Nephron progenitor cell (in vitro differentiated cells): ENCODE measurements at regions not wholly inside any gene's neighbourhood (a gene's known extent, or its start where the extent isn't known, plus 50 kb on each side); places are given as distances from the start of the nearest gene placed in this dataset.
"Not testable (repeated sequence)": the region's sequence is repeated elsewhere in the genome, so short reads cannot be mapped to it uniquely, and the experiment has no call there.

Source experiments
- DNase-seq: peaks from one replicate; pipeline ENCODE4 v3.0.0; 2021
- H3K27ac Mint-ChIP-seq: 2 replicates; pipeline ENCODE4 v1.8.0; 2021; ENCODE audit warnings: mild to moderate bottlenecking, moderate library complexity, mixed read lengths
- H3K27me3 Mint-ChIP-seq: 2 replicates; pipeline ENCODE4 v1.8.0; 2021; ENCODE audit warnings: mild to moderate bottlenecking, low read depth, mixed read lengths; ENCODE audit not compliant: poor library complexity
- H3K36me3 Mint-ChIP-seq: 2 replicates; pipeline ENCODE4 v1.8.0; 2021; ENCODE audit warnings: low read depth, mixed read lengths
- H3K4me1 Mint-ChIP-seq: 2 replicates; pipeline ENCODE4 v1.8.0; 2021; ENCODE audit warnings: mixed read lengths
- H3K4me3 Mint-ChIP-seq: 2 replicates; pipeline ENCODE4 v1.8.0; 2021; ENCODE audit warnings: mild to moderate bottlenecking, moderate library complexity, mixed read lengths
- H3K9me3 Mint-ChIP-seq: 2 replicates; pipeline ENCODE4 v1.8.0; 2021; ENCODE audit warnings: mild to moderate bottlenecking, moderate library complexity, mixed read lengths
- TF ChIP-seq, protein P1 (sequence below): fragments of 200-600 bp; sonication (generic); IDR thresholded peaks from 2 replicates; pipeline ENCODE4 v1.5.0; 2021; ENCODE audit warnings: antibody characterized with exemption

DNA sequence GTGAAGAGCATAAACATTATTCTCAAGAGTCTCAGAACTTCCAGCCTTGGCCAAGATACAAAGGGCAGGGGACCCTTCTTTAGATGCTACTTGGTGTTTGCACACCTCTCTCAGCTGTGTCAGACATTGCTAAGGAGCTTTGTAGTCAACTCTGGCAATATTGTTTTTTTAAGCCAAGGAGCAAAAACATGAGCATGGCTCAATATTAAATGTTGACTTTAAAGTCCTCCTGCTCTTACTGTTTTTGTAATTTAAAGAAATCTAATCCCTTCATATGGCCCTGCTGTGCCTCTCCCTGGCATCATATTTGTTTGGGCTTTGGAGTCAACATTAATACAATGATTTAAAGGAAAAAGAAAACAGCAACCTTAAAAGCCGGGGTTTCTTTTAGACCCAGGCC is 67.9 kb upstream of the TMEM170B start:
- Mint-ChIP-seq H3K9me3 (no peaks in the 10 kb centered on the region), H3K27ac (no peak overlapping the region), H3K4me1 (peaks cover 13% of the 10 kb centered on the region), H3K4me3 (no peak overlapping the region), H3K27me3 (peaks cover 4% of the 10 kb centered on the region), H3K36me3 (no peaks in the 10 kb centered on the region)
- no peak for DNase-seq
- TF ChIP-seq, protein P1, sequence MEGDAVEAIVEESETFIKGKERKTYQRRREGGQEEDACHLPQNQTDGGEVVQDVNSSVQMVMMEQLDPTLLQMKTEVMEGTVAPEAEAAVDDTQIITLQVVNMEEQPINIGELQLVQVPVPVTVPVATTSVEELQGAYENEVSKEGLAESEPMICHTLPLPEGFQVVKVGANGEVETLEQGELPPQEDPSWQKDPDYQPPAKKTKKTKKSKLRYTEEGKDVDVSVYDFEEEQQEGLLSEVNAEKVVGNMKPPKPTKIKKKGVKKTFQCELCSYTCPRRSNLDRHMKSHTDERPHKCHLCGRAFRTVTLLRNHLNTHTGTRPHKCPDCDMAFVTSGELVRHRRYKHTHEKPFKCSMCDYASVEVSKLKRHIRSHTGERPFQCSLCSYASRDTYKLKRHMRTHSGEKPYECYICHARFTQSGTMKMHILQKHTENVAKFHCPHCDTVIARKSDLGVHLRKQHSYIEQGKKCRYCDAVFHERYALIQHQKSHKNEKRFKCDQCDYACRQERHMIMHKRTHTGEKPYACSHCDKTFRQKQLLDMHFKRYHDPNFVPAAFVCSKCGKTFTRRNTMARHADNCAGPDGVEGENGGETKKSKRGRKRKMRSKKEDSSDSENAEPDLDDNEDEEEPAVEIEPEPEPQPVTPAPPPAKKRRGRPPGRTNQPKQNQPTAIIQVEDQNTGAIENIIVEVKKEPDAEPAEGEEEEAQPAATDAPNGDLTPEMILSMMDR, result no peak

DNA sequence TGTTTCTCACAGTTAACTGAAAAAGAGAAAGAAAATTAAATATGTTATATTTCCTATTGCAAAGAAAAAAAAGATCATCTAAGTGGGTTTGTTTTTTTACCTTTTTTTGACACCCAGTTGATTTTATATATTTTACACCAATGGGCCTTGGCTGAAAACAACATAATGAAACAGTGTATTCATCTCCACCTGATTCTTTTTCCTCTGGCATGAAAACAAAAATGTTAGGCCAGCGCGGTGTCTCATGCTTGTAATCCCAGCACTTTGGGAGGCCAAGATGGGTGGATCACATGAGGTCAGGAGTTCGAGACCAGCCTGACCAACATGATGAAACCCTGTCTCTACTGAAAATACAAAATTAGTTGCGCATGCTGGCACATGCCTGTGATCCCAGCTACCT is 69.3 kb upstream of the TMEM170B start:
- not testable (repeated sequence) for H3K4me3 Mint-ChIP-seq, DNase-seq, H3K9me3 Mint-ChIP-seq, H3K4me1 Mint-ChIP-seq, H3K27me3 Mint-ChIP-seq, H3K36me3 Mint-ChIP-seq, H3K27ac Mint-ChIP-seq

DNA sequence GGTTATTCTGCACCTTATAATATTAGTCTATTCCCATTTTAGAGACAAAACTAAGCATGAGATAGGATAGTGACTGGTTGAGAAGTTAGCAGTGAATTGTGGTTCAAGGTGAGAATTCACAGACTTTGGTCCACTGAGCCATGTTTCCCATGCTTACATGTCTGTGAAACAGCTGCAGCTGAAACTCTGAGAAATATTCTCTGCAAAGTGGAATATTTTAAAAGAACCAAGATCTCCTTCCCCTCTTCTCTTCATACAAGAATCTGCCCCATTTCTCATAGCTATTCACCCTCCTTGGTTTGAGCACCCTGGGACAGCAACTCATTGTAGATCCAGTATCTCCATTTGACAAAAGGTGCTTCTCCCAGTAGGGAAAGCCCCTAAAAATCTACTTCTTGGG is 70.2 kb upstream of the TMEM170B start:
- H3K27ac Mint-ChIP-seq, result no peak overlapping the region
- H3K9me3 Mint-ChIP-seq, result no peaks in the 10 kb centered on the region
- TF ChIP-seq, protein P1, result no peak
- no peak overlapping the region for H3K4me3 Mint-ChIP-seq
- H3K27me3 Mint-ChIP-seq, result peaks cover 4% of the 10 kb centered on the region
- peaks cover 5% of the 10 kb centered on the region for H3K4me1 Mint-ChIP-seq
- DNase-seq, result no peak
- no peaks in the 10 kb centered on the region for H3K36me3 Mint-ChIP-seq

DNA sequence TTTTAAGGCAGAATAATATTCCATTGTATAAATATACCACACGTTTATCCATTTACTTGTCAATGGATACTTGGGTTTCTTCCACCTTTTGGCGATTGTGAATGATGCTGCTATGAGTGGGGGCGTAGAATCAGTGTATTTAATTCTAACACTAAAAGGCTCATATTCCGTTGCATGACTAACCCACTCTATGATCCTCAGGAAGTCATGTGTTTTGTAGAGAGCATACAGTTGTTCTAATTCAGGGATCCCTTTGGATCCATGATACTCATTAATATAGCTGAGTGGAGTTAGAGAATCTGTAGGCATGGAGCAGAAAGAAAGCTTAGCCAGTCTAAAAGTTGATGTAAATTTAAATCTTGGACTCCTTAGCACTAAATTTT is 74.2 kb upstream of the TMEM170B start:
- H3K27ac Mint-ChIP-seq, result no peak overlapping the region
- no peaks in the 10 kb centered on the region for H3K4me1 Mint-ChIP-seq
- H3K27me3 Mint-ChIP-seq, result peaks cover 4% of the 10 kb centered on the region
- no peaks in the 10 kb centered on the region for H3K9me3 Mint-ChIP-seq
- DNase-seq, result no peak
- H3K4me3 Mint-ChIP-seq, result no peak overlapping the region
- TF ChIP-seq, protein P1, result no peak
- no peaks in the 10 kb centered on the region for H3K36me3 Mint-ChIP-seq

DNA sequence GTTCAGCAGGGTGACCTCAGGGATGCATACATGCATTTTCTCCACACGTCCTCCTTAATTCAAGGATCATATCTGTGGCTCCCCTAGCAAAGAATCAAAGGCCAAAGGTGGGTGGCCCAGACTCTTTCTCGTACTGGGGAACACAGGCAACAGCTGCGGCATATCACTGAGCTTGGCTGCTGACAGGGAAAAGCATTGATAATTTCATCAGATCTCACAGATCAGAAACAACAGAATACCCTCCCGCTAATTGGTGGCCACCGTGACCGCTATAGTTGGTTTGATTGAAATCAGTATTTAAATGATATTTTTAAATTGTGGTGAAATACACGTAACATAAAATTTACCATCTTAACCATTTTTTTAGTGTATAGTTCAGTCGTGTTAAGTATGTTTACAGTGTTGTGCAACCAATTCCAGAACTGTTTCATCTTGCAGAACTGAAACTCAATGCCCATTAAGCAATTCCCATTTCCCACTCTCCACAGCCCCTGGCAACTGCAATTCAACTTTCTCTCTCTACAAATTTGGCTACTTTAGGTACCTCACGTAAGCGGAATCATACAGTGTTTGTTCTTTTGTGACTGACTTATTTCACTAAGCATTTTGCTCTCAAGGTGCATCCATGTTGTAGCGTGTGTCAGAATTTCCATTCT is 74.7 kb upstream of the TMEM170B start:
- Mint-ChIP-seq H3K4me3 (no peak overlapping the region), H3K27ac (no peak overlapping the region), H3K27me3 (peaks cover 4% of the 10 kb centered on the region), H3K4me1 (no peaks in the 10 kb centered on the region), H3K9me3 (no peaks in the 10 kb centered on the region), H3K36me3 (no peaks in the 10 kb centered on the region)
- TF ChIP-seq, protein P1, result no peak
- DNase-seq, result no peak

DNA sequence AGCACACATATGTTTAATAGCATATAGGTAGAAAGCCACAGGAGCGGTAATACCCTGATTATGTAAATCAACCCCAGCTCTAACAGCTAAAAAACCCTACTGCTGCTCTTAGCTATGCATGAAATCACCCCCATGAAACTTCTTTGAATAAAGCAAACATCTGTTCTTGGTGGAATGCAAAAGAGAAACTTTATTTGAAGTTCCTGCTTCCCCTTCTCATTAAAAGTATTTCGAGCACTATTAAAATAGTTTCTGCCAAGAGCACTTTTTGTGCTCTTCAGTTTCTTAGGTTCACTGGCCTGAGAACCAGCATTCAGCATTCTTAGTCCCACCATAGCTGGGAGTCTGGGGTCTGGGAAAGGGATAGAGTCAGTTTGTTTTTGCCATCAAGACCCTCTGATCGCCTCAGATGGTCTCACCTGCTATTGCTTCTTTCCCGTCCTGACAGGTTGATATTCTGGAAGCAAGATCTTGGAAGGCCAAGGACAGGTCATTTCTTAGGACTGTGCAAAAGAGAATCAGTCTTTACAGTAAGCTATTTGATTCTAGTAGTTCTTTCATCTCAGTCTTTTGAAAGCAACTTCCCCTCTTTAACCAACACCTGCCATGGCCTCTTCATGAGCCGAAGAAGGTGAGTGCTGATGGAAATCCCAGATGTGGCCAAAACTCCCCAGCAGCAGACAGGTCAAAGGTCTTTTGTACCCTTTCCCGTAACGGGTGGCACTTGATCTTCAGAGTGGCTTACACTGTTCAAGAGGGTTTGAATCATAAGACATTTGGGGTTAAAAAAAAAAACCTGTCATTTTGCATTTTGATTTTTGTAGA is 76.5 kb upstream of the TMEM170B start:
- Mint-ChIP-seq H3K36me3 (no peaks in the 10 kb centered on the region), H3K4me3 (no peak overlapping the region), H3K27ac (no peak overlapping the region), H3K9me3 (peaks cover 9% of the 10 kb centered on the region), H3K27me3 (no peaks in the 10 kb centered on the region), H3K4me1 (no peaks in the 10 kb centered on the region)
- TF ChIP-seq, protein P1, result no peak
- DNase-seq, result no peak
